HuH-7.5 (cell line): ENCODE measurements at regions not wholly inside any gene's neighbourhood (a gene's known extent, or its start where the extent isn't known, plus 50 kb on each side); places are given as distances from the start of the nearest gene placed in this dataset.
"Not testable (repeated sequence)": the region's sequence is repeated elsewhere in the genome, so short reads cannot be mapped to it uniquely, and the experiment has no call there.

ENCODE experiments used
- DNase-seq: peaks from one replicate; pipeline ENCODE4 v3.0.0; 2011; ENCODE audit warnings: low spot score

GRCh38 chr1:234957330-234958065 lies 171.1 kb downstream of the TOMM20 start:
- DNase-seq: peak; percentile 67

- no peak for DNase-seq
These were observed 171.8 kb downstream of the TOMM20 start for GRCh38 chr1:234956821-234957329.

- no peak for DNase-seq
These were observed 173.4 kb downstream of the TOMM20 start for GRCh38 chr1:234955107-234955731.

GRCh38 chr1:234954613-234955012 lies 174.0 kb downstream of the TOMM20 start:
- DNase-seq: no peak

- DNase-seq: no peak
These were observed 174.8 kb downstream of the TOMM20 start for GRCh38 chr1:234953655-234954405.

- no peak for DNase-seq
These were observed 178.0 kb downstream of the TOMM20 start for GRCh38 chr1:234950598-234950997.

GRCh38 chr1:234949528-234949927 lies 179.1 kb downstream of the TOMM20 start:
- DNase-seq: not testable (repeated sequence)

GRCh38 chr1:234944439-234945344 lies 183.9 kb downstream of the TOMM20 start:
- DNase-seq: no peak

GRCh38 chr1:234943836-234944402 lies 184.7 kb downstream of the TOMM20 start:
- DNase-seq: no peak

- DNase-seq: no peak
These were observed 185.6 kb downstream of the TOMM20 start for GRCh38 chr1:234942879-234943506.

GRCh38 chr1:234942012-234942332 lies 186.7 kb downstream of the TOMM20 start:
- DNase-seq: no peak

- DNase-seq: no peak
These were observed 187.2 kb downstream of the TOMM20 start for GRCh38 chr1:234941321-234942011.

GRCh38 chr1:234940841-234941240 lies 187.8 kb downstream of the TOMM20 start:
- DNase-seq: no peak

GRCh38 chr1:234938924-234939323 lies 189.7 kb downstream of the TOMM20 start:
- no peak for DNase-seq

GRCh38 chr1:234938135-234938534 lies 190.5 kb downstream of the TOMM20 start:
- no peak for DNase-seq

- DNase-seq: no peak
These were observed 191.8 kb downstream of the TOMM20 start for GRCh38 chr1:234936612-234937389.

- no peak for DNase-seq
These were observed 194.0 kb downstream of the TOMM20 start for GRCh38 chr1:234934611-234935033.

GRCh38 chr1:234933475-234933874 lies 195.2 kb downstream of the TOMM20 start:
- no peak for DNase-seq
